Upper lobe of right lung (tissue), 1 donor: ENCODE measurements at regions not wholly inside any gene's neighbourhood (a gene's known extent, or its start where the extent isn't known, plus 50 kb on each side); places are given as distances from the start of the nearest gene placed in this dataset.

ENCODE experiments used
- ATAC-seq: fragments of 200-7000 bp; cut with Tn5 transposase; one replicate; pipeline ENCODE4 v1.9.1; 2020; ENCODE audit warnings: mild to moderate bottlenecking, moderate library complexity
- DNase-seq: peaks from one replicate; pipeline ENCODE4 v3.0.0-alpha.2; 2020
- H3K27ac ChIP-seq: fragments of 200-600 bp; one replicate; pipeline ENCODE4 v1.8.0; 2022
- H3K27me3 ChIP-seq: fragments of 200-600 bp; one replicate; pipeline ENCODE4 v1.8.0; 2022; ENCODE audit warnings: mild to moderate bottlenecking
- H3K36me3 ChIP-seq: fragments of 200-600 bp; one replicate; pipeline ENCODE4 v1.8.0; 2022
- H3K4me1 ChIP-seq: fragments of 200-600 bp; one replicate; pipeline ENCODE4 v1.8.0; 2022
- H3K4me3 ChIP-seq: fragments of 200-600 bp; one replicate; pipeline ENCODE4 v1.8.0; 2022; ENCODE audit warnings: mild to moderate bottlenecking
- H3K9me3 ChIP-seq: fragments of 200-600 bp; one replicate; pipeline ENCODE4 v1.8.0; 2022
- CTCF ChIP-seq: fragments of 200-600 bp; IDR thresholded peaks from one replicate; pipeline ENCODE4 v1.8.0; 2022; ENCODE audit warnings: antibody characterized with exemption
- intact Hi-C: fragments of 100-400 bp; cut with DNase I; formaldehyde crosslinking; loops from one replicate; pipeline ENCODE4 v1.11.0; 2022
- donor health status: DM: no; HTN: yes; CAD: no; lungs with severe emphysema.

DNA sequence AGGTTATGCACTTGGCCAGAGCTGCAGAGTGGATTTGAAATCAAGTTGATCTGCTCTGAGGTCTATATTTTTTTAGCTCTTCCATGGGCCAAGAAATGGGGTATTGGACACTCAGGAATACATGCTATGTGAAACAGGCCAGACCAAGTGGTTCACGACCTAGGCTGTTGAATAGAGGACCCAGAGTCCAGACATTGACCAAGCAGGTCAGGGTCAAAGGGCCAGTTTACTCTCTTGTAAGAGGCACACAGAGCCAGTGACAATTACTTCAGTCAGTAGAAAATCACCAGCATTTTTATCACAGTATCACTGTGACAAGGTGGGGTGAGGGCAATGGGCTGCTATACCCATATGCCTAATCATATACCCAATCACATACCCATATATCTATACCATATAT is 320.6 kb upstream of the RORA start:
- Histone ChIP-seq H3K4me3 (no peak overlapping the region), H3K9me3 (no peaks in the 10 kb centered on the region), H3K27ac (no peak overlapping the region), H3K36me3 (no peaks in the 10 kb centered on the region), H3K27me3 (peaks cover 3% of the 10 kb centered on the region), H3K4me1 (no peaks in the 10 kb centered on the region)
- intact Hi-C loops, result no loop called here
- DNase-seq (no peak), ATAC-seq (no peak)
- TF ChIP-seq CTCF, result no peak

GRCh38 chr15:61545763-61546162 is 316.7 kb upstream of the RORA start:
- DNase-seq, result no peak
- no peaks in the 10 kb centered on the region for H3K4me1 ChIP-seq
- H3K27ac ChIP-seq, result no peak overlapping the region
- no peak for TF ChIP-seq CTCF
- intact Hi-C loops, result no loop called here
- no peaks in the 10 kb centered on the region for H3K36me3 ChIP-seq
- no peak overlapping the region for H3K4me3 ChIP-seq
- no peak for ATAC-seq
- H3K27me3 ChIP-seq, result peaks cover 3% of the 10 kb centered on the region
- H3K9me3 ChIP-seq, result no peaks in the 10 kb centered on the region

DNA sequence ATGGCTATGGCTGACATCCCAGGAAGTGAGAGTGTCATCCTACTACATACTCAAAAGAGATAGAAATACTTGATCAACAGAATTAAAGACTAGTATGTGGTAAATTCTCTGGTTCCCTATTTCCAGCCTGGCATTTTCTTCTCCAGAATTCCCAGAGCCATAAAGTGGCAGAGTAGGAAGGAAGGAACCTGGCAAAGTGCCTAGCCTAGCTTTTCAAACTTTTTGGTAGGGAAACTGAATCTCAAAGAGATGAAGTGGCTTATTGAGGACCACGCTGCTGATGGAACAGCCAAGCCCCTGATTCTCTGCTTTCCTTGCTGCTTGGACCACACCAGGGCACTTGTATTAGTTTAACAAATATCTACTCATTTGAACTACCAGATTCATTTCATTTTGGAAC is 312.4 kb upstream of the RORA start:
- Histone ChIP-seq H3K27me3 (no peaks in the 10 kb centered on the region), H3K4me1 (no peaks in the 10 kb centered on the region), H3K4me3 (no peak overlapping the region), H3K9me3 (no peaks in the 10 kb centered on the region), H3K27ac (no peak overlapping the region), H3K36me3 (no peaks in the 10 kb centered on the region)
- no peak for TF ChIP-seq CTCF
- DNase-seq (no peak), ATAC-seq (no peak)
- intact Hi-C loops, result no loop called here

DNA sequence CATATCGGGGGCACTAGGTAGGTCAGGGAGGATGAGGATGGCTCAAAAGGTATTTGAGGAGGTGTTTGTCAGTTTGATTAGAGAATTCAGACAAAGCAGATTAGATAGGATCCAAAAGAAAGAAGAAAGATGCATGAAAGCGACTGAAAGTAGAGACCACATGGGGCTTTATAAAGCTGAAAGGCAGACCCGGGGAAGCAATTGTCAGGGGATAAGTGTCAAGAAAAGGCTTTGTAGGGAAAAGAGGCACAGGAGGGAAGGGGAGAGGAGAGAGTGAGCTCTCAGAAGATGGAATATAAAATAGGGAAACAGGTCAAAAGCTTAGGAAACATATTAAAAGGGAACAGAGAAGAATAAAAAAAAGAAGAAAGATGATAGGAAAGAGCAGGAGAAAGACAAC is 308.2 kb upstream of the RORA start:
- ATAC-seq, result no peak
- H3K4me1 ChIP-seq, result no peaks in the 10 kb centered on the region
- intact Hi-C loops, result no loop called here
- H3K4me3 ChIP-seq, result no peak overlapping the region
- no peak overlapping the region for H3K27ac ChIP-seq
- no peak for DNase-seq
- H3K36me3 ChIP-seq, result no peaks in the 10 kb centered on the region
- TF ChIP-seq CTCF, result no peak
- H3K9me3 ChIP-seq, result no peaks in the 10 kb centered on the region
- no peaks in the 10 kb centered on the region for H3K27me3 ChIP-seq

GRCh38 chr15:61534986-61535385 is 305.9 kb upstream of the RORA start:
- ATAC-seq (no peak), DNase-seq (no peak)
- H3K36me3 ChIP-seq, result no peaks in the 10 kb centered on the region
- no peak overlapping the region for H3K4me3 ChIP-seq
- no peak overlapping the region for H3K27ac ChIP-seq
- H3K27me3 ChIP-seq, result no peaks in the 10 kb centered on the region
- no peaks in the 10 kb centered on the region for H3K9me3 ChIP-seq
- no peaks in the 10 kb centered on the region for H3K4me1 ChIP-seq
- TF ChIP-seq CTCF, result no peak
- intact Hi-C loops, result no loop called here

DNA sequence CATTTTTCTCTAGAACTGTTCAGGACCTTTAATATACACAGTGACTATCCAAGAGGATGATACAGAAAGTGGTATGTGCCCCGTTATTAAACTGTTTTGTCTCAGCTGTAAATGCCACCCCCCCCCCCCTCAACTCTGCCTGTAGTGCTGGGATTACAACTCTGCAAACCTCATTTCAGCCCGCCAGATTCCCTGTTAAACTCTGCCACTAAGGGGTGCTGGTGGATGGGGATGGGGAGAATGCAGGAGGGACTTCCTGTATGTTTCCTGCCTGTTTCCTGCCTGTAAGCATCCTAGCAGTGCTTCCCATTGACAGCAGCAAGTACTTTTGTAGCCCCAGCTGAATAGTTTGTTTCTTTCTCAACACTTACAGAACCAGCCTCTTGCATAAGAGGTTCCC is 301.7 kb upstream of the RORA start:
- Histone ChIP-seq H3K9me3 (no peaks in the 10 kb centered on the region), H3K4me1 (no peaks in the 10 kb centered on the region), H3K27ac (no peak overlapping the region), H3K27me3 (no peaks in the 10 kb centered on the region), H3K4me3 (no peak overlapping the region), H3K36me3 (no peaks in the 10 kb centered on the region)
- no peak for TF ChIP-seq CTCF
- ATAC-seq (no peak), DNase-seq (no peak)
- intact Hi-C loops, result no loop called here
